SK-N-SH (cell line): ENCODE measurements at regions not wholly inside any gene's neighbourhood (a gene's known extent, or its start where the extent isn't known, plus 50 kb on each side); places are given as distances from the start of the nearest gene placed in this dataset.

Experiments used
- CTCF ChIA-PET: fragments of 300-600, 350-600 bp; formaldehyde crosslinking; extraction: SDS; loops from one replicate; lab custom pipeline; 2021; lab: Yijun Ruan, JAX
- POLR2A ChIA-PET: fragments of 350-600 bp; sonication (Branson Sonifier 250); formaldehyde crosslinking; extraction: SDS; loops from one replicate; lab custom pipeline; 2020; ENCODE audit warnings: antibody characterized with exemption, inconsistent platforms; lab: Yijun Ruan, JAX
- DNase-seq: peaks from one replicate; pipeline ENCODE4 v3.0.0; 2012
- H2AFZ ChIP-seq: fragments of 200-600 bp; sonication (generic); 2 replicates; pipeline ENCODE4 v1.8.1; 2016; ENCODE audit warnings: antibody characterized with exemption, mild to moderate bottlenecking, low read depth
- H3F3A ChIP-seq: fragments of 200-600 bp; sonication (generic); replicated peaks from 2 replicates; pipeline ENCODE3; 2016; ENCODE audit warnings: antibody characterized with exemption, mild to moderate bottlenecking; ENCODE audit not compliant: insufficient read depth
- H3K27ac ChIP-seq, 2 experiments: fragments of 200-500 bp in 1 of 2; fragments of 200-600 bp in 1 of 2; sonication (Bioruptor generic) in 1 of 2; sonication (generic), shearing (Covaris generic) in 1 of 2; 2 replicates each; pipeline versions ENCODE4 v1.5.1 to v1.6.1; 2014 to 2016; ENCODE audit warnings: low read depth in 2 of 2, inconsistent platforms in 1 of 2, low read length in 1 of 2, mild to moderate bottlenecking in 1 of 2, mixed read lengths in 1 of 2
- H3K27me3 ChIP-seq: fragments of 200-600 bp; sonication (generic), shearing (Covaris generic); 2 replicates; pipeline ENCODE4 v1.6.1; 2016; ENCODE audit warnings: mixed run types; ENCODE audit not compliant: insufficient read depth
- H3K36me3 ChIP-seq, 2 experiments: fragments of 200-500 bp in 1 of 2; fragments of 200-600 bp in 1 of 2; sonication (Bioruptor generic) in 1 of 2; sonication (generic) in 1 of 2; replicated peaks in 1 of 2; 2 replicates each; pipeline versions ENCODE3 to v1.5.1; 2014 to 2016; ENCODE audit warnings: low read length in 1 of 2, mild to moderate bottlenecking in 1 of 2; ENCODE audit not compliant: insufficient read depth in 2 of 2, control insufficient read depth in 1 of 2
- H3K4me1 ChIP-seq, 2 experiments: fragments of 200-500 bp in 1 of 2; fragments of 200-600 bp in 1 of 2; sonication (Bioruptor generic) in 1 of 2; sonication (generic), shearing (Covaris generic) in 1 of 2; 2 replicates each; pipeline versions ENCODE4 v1.5.1 to v1.6.1; 2014 to 2016; ENCODE audit warnings: low read depth in 1 of 2, low read length in 1 of 2, mixed run types in 1 of 2; ENCODE audit not compliant: insufficient read depth in 2 of 2, control insufficient read depth in 1 of 2
- H3K4me2 ChIP-seq: fragments of 200-600 bp; sonication (generic), shearing (Covaris generic); 2 replicates; pipeline ENCODE4 v1.6.1; 2017; ENCODE audit warnings: mixed run types
- H3K4me3 ChIP-seq, 2 experiments: fragments of 200-500 bp in 1 of 2; fragments of 200-600 bp in 1 of 2; sonication (Bioruptor generic) in 1 of 2; sonication (generic), shearing (Covaris generic) in 1 of 2; 2 replicates each; pipeline versions ENCODE4 v1.5.1 to v1.8.1; 2014 to 2016; ENCODE audit warnings: low read depth in 2 of 2, inconsistent platforms in 1 of 2, low read length in 1 of 2, mild to moderate bottlenecking in 1 of 2, mixed read lengths in 1 of 2, moderate library complexity in 1 of 2
- H3K79me2 ChIP-seq: fragments of 200-600 bp; sonication (generic); 2 replicates; pipeline ENCODE4 v1.8.1; 2017; ENCODE audit warnings: mild to moderate bottlenecking; ENCODE audit not compliant: insufficient read depth
- H3K9ac ChIP-seq: fragments of 200-600 bp; sonication (generic); 2 replicates; pipeline ENCODE4 v1.6.1; 2017; ENCODE audit warnings: mixed run types
- H3K9me2 ChIP-seq: fragments of 200-600 bp; sonication (generic); 2 replicates; pipeline ENCODE4 v1.6.1; 2017; ENCODE audit warnings: mixed run types
- H3K9me3 ChIP-seq: fragments of 200-600 bp; sonication (generic); 2 replicates; pipeline ENCODE4 v1.6.1; 2017; ENCODE audit warnings: mixed run types, mild to moderate bottlenecking, moderate library complexity
- H4K20me1 ChIP-seq: fragments of 200-600 bp; sonication (generic); 2 replicates; pipeline ENCODE4 v1.6.1; 2017; ENCODE audit warnings: mild to moderate bottlenecking, mixed run types; ENCODE audit not compliant: insufficient read depth
- JUND ChIP-seq: IDR thresholded peaks from 2 replicates; pipeline ENCODE4 v1.4.0; 2012
- MXI1 ChIP-seq: IDR thresholded peaks from 2 replicates; pipeline ENCODE4 v1.6.1; 2012; ENCODE audit warnings: mild to moderate bottlenecking, low read depth, low read length, improper control_type of control experiment
- NRF1 ChIP-seq: IDR thresholded peaks from 2 replicates; pipeline ENCODE4 v1.6.1; 2012; ENCODE audit warnings: low read depth, mild to moderate bottlenecking, low read length
- SIN3A ChIP-seq: IDR thresholded peaks from 2 replicates; pipeline ENCODE4 v1.6.1; 2012; ENCODE audit warnings: low read depth, mild to moderate bottlenecking, low read length, moderate library complexity, borderline replicate concordance
- SMC3 ChIP-seq: IDR thresholded peaks from 2 replicates; pipeline ENCODE4 v1.6.1; 2012; ENCODE audit warnings: low read depth, low read length, improper control_type of control experiment
- TCF12 ChIP-seq: IDR thresholded peaks from 2 replicates; pipeline ENCODE4 v1.4.0; 2012
- WGBS: methylation state at CpG from one replicate; pipeline ENCODE4 v1.1.6; 2017; ENCODE audit warnings: low lambda C conversion rate; 5-methylcytosine and 5-hydroxymethylcytosine counted together
- TF ChIP-seq, protein P1 (sequence below): IDR thresholded peaks from 2 replicates; pipeline ENCODE4 v1.4.0; 2012; ENCODE audit warnings: low read depth, borderline replicate concordance
- TF ChIP-seq, protein P2 (sequence below): fragments of 200-600 bp; sonication (generic); IDR thresholded peaks from 2 replicates; pipeline ENCODE4 v1.6.1; 2017; ENCODE audit warnings: antibody characterized with exemption, mild to moderate bottlenecking, moderate library complexity
- TF ChIP-seq, protein P3 (sequence below): fragments of 150-350 bp; IDR thresholded peaks from 2 replicates; pipeline ENCODE4 v1.6.1; 2016; ENCODE audit warnings: mild to moderate bottlenecking, low read depth, low read length

DNA sequence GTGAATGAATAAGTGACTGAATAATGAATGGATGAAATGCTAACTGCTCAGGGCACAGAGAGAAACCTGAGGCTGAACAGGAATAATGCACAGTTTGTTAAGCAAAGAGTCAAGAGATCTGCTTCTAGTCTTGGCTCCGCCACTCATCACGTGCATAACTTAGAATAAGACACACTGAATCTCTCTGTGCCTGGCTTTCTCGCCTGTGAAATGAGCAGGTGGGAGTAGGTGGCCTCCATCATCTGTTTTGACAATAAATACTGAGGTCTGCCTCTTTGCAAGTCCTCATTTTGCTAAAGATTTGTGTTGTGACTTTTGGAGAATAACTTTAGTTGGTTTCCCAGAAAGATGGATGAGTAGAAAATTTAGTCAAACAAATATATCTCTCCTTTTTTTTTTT is 318.0 kb downstream of the FBXW7 start:
- POLR2A ChIA-PET = no interaction called here
- DNase-seq = no peak
- WGBS = 56% methylated on average over 3 of the region's 3 CpGs

DNA sequence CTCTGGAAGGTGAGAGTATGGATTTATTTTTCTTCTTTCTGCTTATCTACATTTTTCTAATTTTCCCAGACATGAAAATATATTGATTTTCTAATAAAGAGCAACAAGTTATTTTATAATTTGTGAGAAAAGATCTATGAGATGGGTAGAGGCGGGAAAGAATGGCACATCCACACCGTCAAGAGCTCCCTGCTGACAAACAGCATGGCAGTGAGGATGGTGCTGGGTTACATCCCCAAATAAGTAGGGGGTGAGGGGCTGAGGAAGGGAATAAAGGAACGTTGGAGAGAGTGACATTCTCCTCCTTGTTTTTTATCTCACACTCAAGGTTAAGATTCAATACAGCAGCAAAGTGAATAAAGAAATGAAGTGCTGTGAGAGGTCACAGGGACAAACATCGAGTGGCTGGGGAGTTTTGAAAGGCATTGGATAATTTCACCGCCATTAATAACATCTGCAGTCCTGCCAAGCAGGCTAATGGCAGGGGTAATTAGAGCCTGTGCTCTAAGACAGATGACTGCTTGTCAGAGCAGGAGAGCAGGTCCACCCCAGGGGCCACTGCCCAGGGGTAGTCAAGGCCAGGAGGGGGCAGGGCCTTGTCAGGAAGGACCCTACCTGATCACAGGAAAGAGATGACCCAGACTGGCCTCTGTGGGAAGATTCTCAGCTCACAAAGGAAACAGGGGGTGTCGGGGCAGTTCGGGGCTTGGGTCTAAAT is 323.8 kb downstream of the FBXW7 start:
- POLR2A ChIA-PET = no interaction called here
- H3K27ac ChIP-seq = no peak overlapping the region; a peak in 1 of 4 replicates
- peaks cover 2% of the 10 kb centered on the region for H3F3A ChIP-seq
- CTCF ChIA-PET = no interaction called here
- no peaks in the 10 kb centered on the region for H3K9me3 ChIP-seq
- no peak overlapping the region for H3K4me2 ChIP-seq
- no peak for TF ChIP-seq TCF12
- no peak for TF ChIP-seq SMC3
- TF ChIP-seq, protein P1, sequence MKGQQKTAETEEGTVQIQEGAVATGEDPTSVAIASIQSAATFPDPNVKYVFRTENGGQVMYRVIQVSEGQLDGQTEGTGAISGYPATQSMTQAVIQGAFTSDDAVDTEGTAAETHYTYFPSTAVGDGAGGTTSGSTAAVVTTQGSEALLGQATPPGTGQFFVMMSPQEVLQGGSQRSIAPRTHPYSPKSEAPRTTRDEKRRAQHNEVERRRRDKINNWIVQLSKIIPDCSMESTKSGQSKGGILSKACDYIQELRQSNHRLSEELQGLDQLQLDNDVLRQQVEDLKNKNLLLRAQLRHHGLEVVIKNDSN = no peak
- no peak for TF ChIP-seq NRF1
- TF ChIP-seq, all 33 proteins: peak for 0
- H3K79me2 ChIP-seq = no peaks in the 10 kb centered on the region
- no peaks in the 10 kb centered on the region for H3K36me3 ChIP-seq
- H3K9ac ChIP-seq = no peak overlapping the region
- DNase-seq = peak; percentile 16
- no peaks in the 10 kb centered on the region for H3K9me2 ChIP-seq
- no peaks in the 10 kb centered on the region for H4K20me1 ChIP-seq
- peaks cover 6 to 9% of the 10 kb centered on the region in 2 experiments; a peak in 3 of 4 replicates for H3K4me1 ChIP-seq
- no peak overlapping the region for H2AFZ ChIP-seq
- no peak overlapping the region; a peak in 1 of 4 replicates for H3K4me3 ChIP-seq
- H3K27me3 ChIP-seq = no peaks in the 10 kb centered on the region
- WGBS = 54% methylated on average over 7 of the region's 7 CpGs

More for the DNA sequence above, 318.0 kb downstream of the FBXW7 start:
- Histone ChIP-seq H3K27ac (no peak overlapping the region), H3K9me3 (no peaks in the 10 kb centered on the region), H3K27me3 (no peaks in the 10 kb centered on the region), H3K79me2 (no peaks in the 10 kb centered on the region), H3K9me2 (no peaks in the 10 kb centered on the region), H2AFZ (no peak overlapping the region), H3K9ac (no peak overlapping the region), H4K20me1 (no peaks in the 10 kb centered on the region), H3F3A (no peaks in the 10 kb centered on the region), H3K4me2 (no peak overlapping the region), H3K4me3 (no peak overlapping the region), H3K36me3 (no peaks in the 10 kb centered on the region), H3K4me1 (no peaks in the 10 kb centered on the region; a peak in 1 of 4 replicates)
- CTCF ChIA-PET = no interaction called here
- TF ChIP-seq, protein P2, sequence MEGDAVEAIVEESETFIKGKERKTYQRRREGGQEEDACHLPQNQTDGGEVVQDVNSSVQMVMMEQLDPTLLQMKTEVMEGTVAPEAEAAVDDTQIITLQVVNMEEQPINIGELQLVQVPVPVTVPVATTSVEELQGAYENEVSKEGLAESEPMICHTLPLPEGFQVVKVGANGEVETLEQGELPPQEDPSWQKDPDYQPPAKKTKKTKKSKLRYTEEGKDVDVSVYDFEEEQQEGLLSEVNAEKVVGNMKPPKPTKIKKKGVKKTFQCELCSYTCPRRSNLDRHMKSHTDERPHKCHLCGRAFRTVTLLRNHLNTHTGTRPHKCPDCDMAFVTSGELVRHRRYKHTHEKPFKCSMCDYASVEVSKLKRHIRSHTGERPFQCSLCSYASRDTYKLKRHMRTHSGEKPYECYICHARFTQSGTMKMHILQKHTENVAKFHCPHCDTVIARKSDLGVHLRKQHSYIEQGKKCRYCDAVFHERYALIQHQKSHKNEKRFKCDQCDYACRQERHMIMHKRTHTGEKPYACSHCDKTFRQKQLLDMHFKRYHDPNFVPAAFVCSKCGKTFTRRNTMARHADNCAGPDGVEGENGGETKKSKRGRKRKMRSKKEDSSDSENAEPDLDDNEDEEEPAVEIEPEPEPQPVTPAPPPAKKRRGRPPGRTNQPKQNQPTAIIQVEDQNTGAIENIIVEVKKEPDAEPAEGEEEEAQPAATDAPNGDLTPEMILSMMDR = no peak
- TF ChIP-seq, protein P1 = no peak
- TF ChIP-seq, protein P3, sequence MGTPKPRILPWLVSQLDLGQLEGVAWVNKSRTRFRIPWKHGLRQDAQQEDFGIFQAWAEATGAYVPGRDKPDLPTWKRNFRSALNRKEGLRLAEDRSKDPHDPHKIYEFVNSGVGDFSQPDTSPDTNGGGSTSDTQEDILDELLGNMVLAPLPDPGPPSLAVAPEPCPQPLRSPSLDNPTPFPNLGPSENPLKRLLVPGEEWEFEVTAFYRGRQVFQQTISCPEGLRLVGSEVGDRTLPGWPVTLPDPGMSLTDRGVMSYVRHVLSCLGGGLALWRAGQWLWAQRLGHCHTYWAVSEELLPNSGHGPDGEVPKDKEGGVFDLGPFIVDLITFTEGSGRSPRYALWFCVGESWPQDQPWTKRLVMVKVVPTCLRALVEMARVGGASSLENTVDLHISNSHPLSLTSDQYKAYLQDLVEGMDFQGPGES = no peak
- TF ChIP-seq SIN3A (no peak), JUND (no peak), MXI1 (no peak)
